ENCODE measurements at regions not wholly inside any gene's neighbourhood (a gene's known extent, or its start where the extent isn't known, plus 50 kb on each side); places are given as distances from the start of the nearest gene placed in this dataset.

- no peaks in the 10 kb centered on the region for H3K9me3 Mint-ChIP-seq
- H3K4me3 Mint-ChIP-seq = no peak overlapping the region
- H3K36me3 Mint-ChIP-seq (ENCODE audit: low read depth) = no peaks in the 10 kb centered on the region
- no peaks in the 10 kb centered on the region for H3K4me1 Mint-ChIP-seq (ENCODE audit: low read depth)
- peaks cover 22% of the 10 kb centered on the region for H3K27me3 Mint-ChIP-seq (ENCODE audit: low read depth)
- no peak overlapping the region for H3K27ac Mint-ChIP-seq
Observed at GRCh38 chr14:66129224-66129623, 356.9 kb upstream of the CCDC196 start.

- Mint-ChIP-seq H3K9me3 (no peaks in the 10 kb centered on the region), H3K27me3 (ENCODE audit: low read depth) (peaks cover 19% of the 10 kb centered on the region), H3K4me1 (ENCODE audit: low read depth) (no peaks in the 10 kb centered on the region), H3K27ac (no peak overlapping the region), H3K36me3 (ENCODE audit: low read depth) (no peaks in the 10 kb centered on the region), H3K4me3 (no peak overlapping the region)
Observed at GRCh38 chr14:66131111-66131510, 355.1 kb upstream of the CCDC196 start.

- Mint-ChIP-seq H3K27me3 (ENCODE audit: low read depth) (peaks cover 6% of the 10 kb centered on the region), H3K9me3 (no peaks in the 10 kb centered on the region), H3K36me3 (ENCODE audit: low read depth) (no peaks in the 10 kb centered on the region), H3K27ac (no peak overlapping the region), H3K4me1 (ENCODE audit: low read depth) (no peaks in the 10 kb centered on the region), H3K4me3 (no peak overlapping the region)
Observed at GRCh38 chr14:66133666-66134065, 352.5 kb upstream of the CCDC196 start.

GRCh38 chr14:66135831-66136230, 350.3 kb upstream of the CCDC196 start:
- H3K27ac Mint-ChIP-seq = no peak overlapping the region
- H3K4me1 Mint-ChIP-seq (ENCODE audit: low read depth) = no peaks in the 10 kb centered on the region
- no peaks in the 10 kb centered on the region for H3K27me3 Mint-ChIP-seq (ENCODE audit: low read depth)
- H3K9me3 Mint-ChIP-seq = no peaks in the 10 kb centered on the region
- H3K36me3 Mint-ChIP-seq (ENCODE audit: low read depth) = no peaks in the 10 kb centered on the region
- H3K4me3 Mint-ChIP-seq = no peak overlapping the region

- no peak overlapping the region for H3K27ac Mint-ChIP-seq
- no peaks in the 10 kb centered on the region for H3K9me3 Mint-ChIP-seq
- no peaks in the 10 kb centered on the region for H3K36me3 Mint-ChIP-seq (ENCODE audit: low read depth)
- H3K4me3 Mint-ChIP-seq = no peak overlapping the region
- no peaks in the 10 kb centered on the region for H3K4me1 Mint-ChIP-seq (ENCODE audit: low read depth)
- no peaks in the 10 kb centered on the region for H3K27me3 Mint-ChIP-seq (ENCODE audit: low read depth)
Observed at GRCh38 chr14:66137081-66137480, 349.1 kb upstream of the CCDC196 start.

GRCh38 chr14:66139432-66139831, 346.7 kb upstream of the CCDC196 start:
- Mint-ChIP-seq H3K27me3 (ENCODE audit: low read depth) (no peaks in the 10 kb centered on the region), H3K36me3 (ENCODE audit: low read depth) (no peaks in the 10 kb centered on the region), H3K27ac (no peak overlapping the region), H3K4me3 (no peak overlapping the region), H3K9me3 (no peaks in the 10 kb centered on the region), H3K4me1 (ENCODE audit: low read depth) (no peaks in the 10 kb centered on the region)

GRCh38 chr14:66140213-66140918, 345.8 kb upstream of the CCDC196 start:
- H3K4me3 Mint-ChIP-seq = no peak overlapping the region
- no peaks in the 10 kb centered on the region for H3K9me3 Mint-ChIP-seq
- H3K4me1 Mint-ChIP-seq (ENCODE audit: low read depth) = no peaks in the 10 kb centered on the region
- H3K36me3 Mint-ChIP-seq (ENCODE audit: low read depth) = no peaks in the 10 kb centered on the region
- H3K27ac Mint-ChIP-seq = no peak overlapping the region
- peaks cover 7% of the 10 kb centered on the region for H3K27me3 Mint-ChIP-seq (ENCODE audit: low read depth)

GRCh38 chr14:66140963-66141362, 345.2 kb upstream of the CCDC196 start:
- Mint-ChIP-seq H3K4me1 (ENCODE audit: low read depth) (no peaks in the 10 kb centered on the region), H3K36me3 (ENCODE audit: low read depth) (no peaks in the 10 kb centered on the region), H3K27me3 (ENCODE audit: low read depth) (peaks cover 7% of the 10 kb centered on the region), H3K4me3 (no peak overlapping the region), H3K27ac (no peak overlapping the region), H3K9me3 (no peaks in the 10 kb centered on the region)

GRCh38 chr14:66141733-66142132, 344.4 kb upstream of the CCDC196 start:
- no peaks in the 10 kb centered on the region for H3K9me3 Mint-ChIP-seq
- no peaks in the 10 kb centered on the region for H3K4me1 Mint-ChIP-seq (ENCODE audit: low read depth)
- no peak overlapping the region for H3K27ac Mint-ChIP-seq
- no peaks in the 10 kb centered on the region for H3K36me3 Mint-ChIP-seq (ENCODE audit: low read depth)
- H3K4me3 Mint-ChIP-seq = no peak overlapping the region
- peaks cover 14% of the 10 kb centered on the region for H3K27me3 Mint-ChIP-seq (ENCODE audit: low read depth)

- Mint-ChIP-seq H3K36me3 (ENCODE audit: low read depth) (no peaks in the 10 kb centered on the region), H3K27me3 (ENCODE audit: low read depth) (peaks cover 26% of the 10 kb centered on the region), H3K4me3 (no peak overlapping the region), H3K27ac (no peak overlapping the region), H3K4me1 (ENCODE audit: low read depth) (no peaks in the 10 kb centered on the region), H3K9me3 (no peaks in the 10 kb centered on the region)
Observed at GRCh38 chr14:66143387-66144112, 342.6 kb upstream of the CCDC196 start.

GRCh38 chr14:66152302-66152701, 333.9 kb upstream of the CCDC196 start:
- Mint-ChIP-seq H3K27me3 (ENCODE audit: low read depth) (peaks cover 7% of the 10 kb centered on the region), H3K36me3 (ENCODE audit: low read depth) (no peaks in the 10 kb centered on the region), H3K27ac (no peak overlapping the region), H3K9me3 (no peaks in the 10 kb centered on the region), H3K4me3 (no peak overlapping the region), H3K4me1 (ENCODE audit: low read depth) (no peaks in the 10 kb centered on the region)

GRCh38 chr14:66152747-66153146, 333.4 kb upstream of the CCDC196 start:
- H3K36me3 Mint-ChIP-seq (ENCODE audit: low read depth) = no peaks in the 10 kb centered on the region
- no peaks in the 10 kb centered on the region for H3K4me1 Mint-ChIP-seq (ENCODE audit: low read depth)
- no peaks in the 10 kb centered on the region for H3K9me3 Mint-ChIP-seq
- H3K4me3 Mint-ChIP-seq = no peak overlapping the region
- no peak overlapping the region for H3K27ac Mint-ChIP-seq
- H3K27me3 Mint-ChIP-seq (ENCODE audit: low read depth) = peaks cover 6% of the 10 kb centered on the region

- H3K4me1 Mint-ChIP-seq (ENCODE audit: low read depth) = no peaks in the 10 kb centered on the region
- peaks cover 31% of the 10 kb centered on the region for H3K27me3 Mint-ChIP-seq (ENCODE audit: low read depth)
- no peak overlapping the region for H3K27ac Mint-ChIP-seq
- H3K4me3 Mint-ChIP-seq = no peak overlapping the region
- no peaks in the 10 kb centered on the region for H3K36me3 Mint-ChIP-seq (ENCODE audit: low read depth)
- no peaks in the 10 kb centered on the region for H3K9me3 Mint-ChIP-seq
Observed at GRCh38 chr14:66163023-66163422, 323.1 kb upstream of the CCDC196 start.

GRCh38 chr14:66165337-66165736, 320.8 kb upstream of the CCDC196 start:
- Mint-ChIP-seq H3K9me3 (no peaks in the 10 kb centered on the region), H3K4me3 (no peak overlapping the region), H3K27me3 (ENCODE audit: low read depth) (peaks cover 43% of the 10 kb centered on the region), H3K36me3 (ENCODE audit: low read depth) (no peaks in the 10 kb centered on the region), H3K27ac (no peak overlapping the region), H3K4me1 (ENCODE audit: low read depth) (no peaks in the 10 kb centered on the region)

GRCh38 chr14:66174453-66174891, 311.7 kb upstream of the CCDC196 start:
- no peaks in the 10 kb centered on the region for H3K4me1 Mint-ChIP-seq (ENCODE audit: low read depth)
- H3K27me3 Mint-ChIP-seq (ENCODE audit: low read depth) = peaks cover 11% of the 10 kb centered on the region
- no peak overlapping the region for H3K4me3 Mint-ChIP-seq
- no peaks in the 10 kb centered on the region for H3K9me3 Mint-ChIP-seq
- no peaks in the 10 kb centered on the region for H3K36me3 Mint-ChIP-seq (ENCODE audit: low read depth)
- no peak overlapping the region for H3K27ac Mint-ChIP-seq

Measured in T-helper 1 cell treated with Interleukin-12 subunit alpha and Interleukin-12 subunit beta and Interleukin-4 antibody, amounts not matched to agents 30 μg/mL and 1 μg/mL, for 36 hours (primary cell).